ENCODE measurements at regions not wholly inside any gene's neighbourhood (a gene's known extent, or its start where the extent isn't known, plus 50 kb on each side); places are given as distances from the start of the nearest gene placed in this dataset.

DNA sequence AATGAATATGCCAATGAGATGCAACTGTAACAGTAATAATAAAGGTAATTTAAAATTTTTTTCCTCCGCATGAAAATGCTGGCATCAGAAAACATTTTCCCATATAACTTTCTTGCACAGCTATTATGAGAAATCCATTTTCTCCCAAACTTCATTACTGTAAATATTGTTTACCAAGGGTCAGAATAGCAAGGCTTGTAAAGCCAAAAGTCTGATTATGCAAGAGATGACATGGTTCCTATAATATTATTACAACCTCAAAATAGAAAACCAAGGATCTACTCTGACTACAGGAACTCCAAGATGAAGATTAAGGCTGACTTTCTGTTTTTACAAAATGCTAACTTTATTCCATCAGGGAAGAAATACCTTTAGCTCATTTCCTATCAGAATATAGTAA is 162.7 kb upstream of the CDK1 start:
- in situ Hi-C loops (cut with HindIII; ENCODE audit: low sequenced_read_pairs), result loop anchor here (5.0 kb wide), 1 partner anchor 63 kb away; no protein-coding TSS in a partner anchor
- TF ChIP-seq, protein P1, sequence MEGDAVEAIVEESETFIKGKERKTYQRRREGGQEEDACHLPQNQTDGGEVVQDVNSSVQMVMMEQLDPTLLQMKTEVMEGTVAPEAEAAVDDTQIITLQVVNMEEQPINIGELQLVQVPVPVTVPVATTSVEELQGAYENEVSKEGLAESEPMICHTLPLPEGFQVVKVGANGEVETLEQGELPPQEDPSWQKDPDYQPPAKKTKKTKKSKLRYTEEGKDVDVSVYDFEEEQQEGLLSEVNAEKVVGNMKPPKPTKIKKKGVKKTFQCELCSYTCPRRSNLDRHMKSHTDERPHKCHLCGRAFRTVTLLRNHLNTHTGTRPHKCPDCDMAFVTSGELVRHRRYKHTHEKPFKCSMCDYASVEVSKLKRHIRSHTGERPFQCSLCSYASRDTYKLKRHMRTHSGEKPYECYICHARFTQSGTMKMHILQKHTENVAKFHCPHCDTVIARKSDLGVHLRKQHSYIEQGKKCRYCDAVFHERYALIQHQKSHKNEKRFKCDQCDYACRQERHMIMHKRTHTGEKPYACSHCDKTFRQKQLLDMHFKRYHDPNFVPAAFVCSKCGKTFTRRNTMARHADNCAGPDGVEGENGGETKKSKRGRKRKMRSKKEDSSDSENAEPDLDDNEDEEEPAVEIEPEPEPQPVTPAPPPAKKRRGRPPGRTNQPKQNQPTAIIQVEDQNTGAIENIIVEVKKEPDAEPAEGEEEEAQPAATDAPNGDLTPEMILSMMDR (IDR thresholded peaks at IDR 0.05; ENCODE audit: low read depth, low read length, missing control alignments), result no peak
- DNase-seq (ENCODE audit: low read depth), result no peak

DNA sequence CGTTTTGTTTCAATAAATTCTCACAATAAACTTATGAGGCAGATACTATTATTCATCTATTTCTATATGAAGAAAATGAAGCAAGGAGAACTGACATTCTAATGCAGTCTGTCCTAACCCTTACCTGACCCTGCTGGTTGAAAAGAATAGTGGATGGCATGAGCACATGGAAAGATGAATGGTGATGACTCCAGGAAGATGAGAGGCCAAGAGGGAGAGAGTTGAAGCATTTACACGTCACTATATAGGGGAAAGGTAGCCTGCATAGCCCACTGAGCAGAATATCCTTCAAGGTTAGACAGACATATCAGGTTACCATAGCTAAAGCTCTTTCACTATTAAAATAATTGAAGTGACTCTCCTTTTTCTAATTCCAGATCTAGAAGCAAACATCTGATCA is 163.9 kb upstream of the CDK1 start:
- in situ Hi-C loops (cut with HindIII; ENCODE audit: low sequenced_read_pairs), result no loop called here
- DNase-seq (ENCODE audit: low read depth), result no peak

More for the DNA sequence above, 162.7 kb upstream of the CDK1 start:
- H3K4me3 ChIP-seq (ENCODE audit: low read depth, low read length), result no peak overlapping the region

DNA sequence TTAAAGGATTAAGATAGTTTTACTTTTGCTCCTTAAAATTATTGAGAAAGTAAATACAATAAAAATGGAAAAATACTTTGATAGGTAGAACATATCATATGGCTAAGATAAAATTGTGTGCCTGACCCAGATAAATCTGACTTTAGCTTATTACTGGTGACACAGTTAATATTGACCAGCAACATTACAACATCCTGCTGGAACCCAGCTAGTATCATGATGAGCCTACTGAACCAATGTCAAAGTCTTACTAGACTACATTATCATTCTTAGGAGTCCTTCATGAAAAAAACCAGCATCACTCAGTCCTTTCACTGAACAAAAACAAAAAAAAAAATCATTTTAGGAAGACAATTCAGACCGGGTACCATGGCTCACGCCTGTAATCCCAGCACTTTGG is 164.8 kb upstream of the CDK1 start:
- in situ Hi-C loops (cut with HindIII; ENCODE audit: low sequenced_read_pairs), result no loop called here
- no peak overlapping the region for H3K4me3 ChIP-seq (ENCODE audit: low read depth, low read length)
- TF ChIP-seq, protein P1 (IDR thresholded peaks at IDR 0.05; ENCODE audit: low read depth, low read length, missing control alignments), result no peak
- DNase-seq (ENCODE audit: low read depth), result no peak

More for the DNA sequence above, 163.9 kb upstream of the CDK1 start:
- no peak overlapping the region for H3K4me3 ChIP-seq (ENCODE audit: low read depth, low read length)
- TF ChIP-seq, protein P1 (IDR thresholded peaks at IDR 0.05; ENCODE audit: low read depth, low read length, missing control alignments), result no peak

DNA sequence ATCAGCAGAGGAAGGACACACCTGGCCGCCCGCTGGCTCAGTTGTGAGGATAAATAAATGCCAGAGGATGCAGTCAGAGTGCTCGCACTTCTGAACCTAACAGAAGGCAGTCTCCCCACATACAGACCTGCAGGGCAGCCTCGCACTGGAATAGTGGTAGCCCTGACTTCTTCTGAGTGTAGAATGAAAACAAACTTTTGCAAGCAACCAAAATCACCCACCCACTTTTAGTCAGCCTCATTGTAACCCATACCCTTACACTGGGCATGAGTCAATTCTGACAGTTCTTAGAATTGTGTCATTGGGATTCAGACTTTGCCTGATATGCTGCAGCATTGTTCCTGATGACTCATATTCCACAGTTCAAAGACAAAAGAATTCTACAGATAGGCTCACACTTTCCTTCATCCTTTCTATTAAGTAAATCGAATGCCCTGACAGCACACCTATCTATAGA is 167.0 kb upstream of the CDK1 start:
- in situ Hi-C loops (cut with HindIII; ENCODE audit: low sequenced_read_pairs), result no loop called here
- H3K4me3 ChIP-seq (ENCODE audit: low read depth, low read length), result no peak overlapping the region
- TF ChIP-seq, protein P1 (IDR thresholded peaks at IDR 0.05; ENCODE audit: low read depth, low read length, missing control alignments), result no peak
- peak; percentile 33 for DNase-seq (ENCODE audit: low read depth)

DNA sequence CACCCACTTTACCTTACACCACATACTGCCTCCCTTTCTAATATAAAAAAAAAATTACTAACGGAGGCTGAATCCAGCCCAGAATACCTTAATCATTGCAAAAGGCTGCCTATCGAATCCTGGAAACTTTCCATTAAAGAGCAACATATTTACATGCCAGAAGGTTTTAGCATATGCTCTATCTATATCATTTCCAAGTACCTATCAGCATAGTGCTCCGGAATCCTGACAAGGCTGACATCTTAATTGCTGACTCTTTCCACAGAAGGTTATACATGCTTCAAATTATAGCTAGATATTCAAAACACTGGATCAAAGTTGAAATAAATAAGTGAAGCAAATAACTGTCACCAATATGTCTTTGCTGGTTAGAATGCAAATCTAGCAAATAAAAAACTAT is 170.9 kb upstream of the CDK1 start:
- TF ChIP-seq, protein P1 (IDR thresholded peaks at IDR 0.05; ENCODE audit: low read depth, low read length, missing control alignments), result no peak
- in situ Hi-C loops (cut with HindIII; ENCODE audit: low sequenced_read_pairs), result no loop called here
- no peak overlapping the region for H3K4me3 ChIP-seq (ENCODE audit: low read depth, low read length)
- DNase-seq (ENCODE audit: low read depth), result no peak

DNA sequence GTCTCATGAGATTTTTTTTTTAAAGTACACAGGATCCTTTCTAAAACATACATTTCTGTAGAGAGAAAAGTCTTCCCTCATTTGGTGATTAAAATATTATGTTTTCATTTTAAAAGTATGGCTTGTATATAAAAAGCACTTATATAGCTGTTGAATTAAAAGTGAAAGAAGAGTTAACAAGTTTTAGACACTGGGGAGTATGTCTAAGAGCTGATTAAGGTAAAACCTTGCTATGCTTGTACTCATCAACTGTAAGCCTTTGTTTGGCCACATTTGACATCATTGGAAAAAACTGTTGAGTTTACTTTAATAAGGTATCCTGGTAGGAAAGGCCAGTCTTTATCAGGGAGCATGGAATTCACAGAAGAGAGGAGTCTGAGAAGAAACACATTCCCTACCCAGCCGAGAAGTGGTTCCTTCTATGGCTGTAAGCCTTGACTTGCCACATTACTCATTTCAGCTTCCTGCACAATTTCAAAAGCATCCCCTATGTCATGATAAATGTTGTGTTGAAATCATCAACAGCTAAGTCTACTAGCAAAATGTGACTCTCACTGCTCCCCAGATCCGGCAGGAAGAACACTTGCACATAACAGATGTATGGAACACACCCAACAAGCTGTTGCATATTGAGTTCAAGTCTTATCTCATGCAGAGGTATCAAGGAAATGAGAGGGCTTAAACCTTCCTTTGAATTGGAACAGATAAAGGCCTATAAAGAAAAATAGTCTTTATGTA is 171.8 kb upstream of the CDK1 start:
- no peak overlapping the region for H3K4me3 ChIP-seq (ENCODE audit: low read depth, low read length)
- in situ Hi-C loops (cut with HindIII; ENCODE audit: low sequenced_read_pairs), result no loop called here
- DNase-seq (ENCODE audit: low read depth), result no peak
- TF ChIP-seq, protein P1 (IDR thresholded peaks at IDR 0.05; ENCODE audit: low read depth, low read length, missing control alignments), result no peak

Data from astrocyte of the cerebellum (primary cell).